Fibroblast of mammary gland (primary cell): ENCODE measurements at regions not wholly inside any gene's neighbourhood (a gene's known extent, or its start where the extent isn't known, plus 50 kb on each side); places are given as distances from the start of the nearest gene placed in this dataset.
A peak's percentile ranks its signal among the peaks of the same experiment; 100 is the strongest.

ENCODE experiments used
- DNase-seq: peaks from one replicate; pipeline ENCODE4 v3.0.0-alpha.2; 2010; ENCODE audit warnings: low read depth
- H3K4me3 ChIP-seq: 2 replicates; pipeline ENCODE4 v1.5.1; 2011; ENCODE audit warnings: low read depth, mild to moderate bottlenecking, low read length, moderate library complexity; ENCODE audit not compliant: control insufficient read depth
- CTCF ChIP-seq: conservative IDR thresholded peaks from 2 replicates; pipeline ENCODE4 v1.5.1; 2011; ENCODE audit warnings: low read depth, low read length, inconsistent platforms; ENCODE audit not compliant: control insufficient read depth, insufficient read depth

GRCh38 chr10:3552281-3552680, 232.7 kb downstream of the KLF6 start:
- DNase-seq: no peak
- no peak for TF ChIP-seq CTCF
- no peak overlapping the region for H3K4me3 ChIP-seq

GRCh38 chr10:3551761-3552160, 233.2 kb downstream of the KLF6 start:
- H3K4me3 ChIP-seq: no peak overlapping the region
- no peak for TF ChIP-seq CTCF
- DNase-seq: no peak

- DNase-seq: no peak
- no peak for TF ChIP-seq CTCF
These were observed 235.9 kb downstream of the KLF6 start for GRCh38 chr10:3549118-3549517.

GRCh38 chr10:3548702-3549101, 236.3 kb downstream of the KLF6 start:
- H3K4me3 ChIP-seq: no peak overlapping the region
- DNase-seq: peak; percentile 44
- no peak for TF ChIP-seq CTCF

More at GRCh38 chr10:3549118-3549517, 235.9 kb downstream of the KLF6 start:
- H3K4me3 ChIP-seq: no peak overlapping the region

GRCh38 chr10:3548076-3548475, 236.9 kb downstream of the KLF6 start:
- H3K4me3 ChIP-seq: no peak overlapping the region
- no peak for DNase-seq
- TF ChIP-seq CTCF: no peak

GRCh38 chr10:3544561-3544960, 240.4 kb downstream of the KLF6 start:
- no peak for DNase-seq
- no peak overlapping the region for H3K4me3 ChIP-seq
- TF ChIP-seq CTCF: no peak

GRCh38 chr10:3542185-3542611, 242.8 kb downstream of the KLF6 start:
- H3K4me3 ChIP-seq: no peak overlapping the region
- TF ChIP-seq CTCF: no peak
- peak; percentile 96 for DNase-seq
